Psoas muscle (tissue), 7 donors: ENCODE measurements at regions not wholly inside any gene's neighbourhood (a gene's known extent, or its start where the extent isn't known, plus 50 kb on each side); places are given as distances from the start of the nearest gene placed in this dataset.

ENCODE experiments used
- ATAC-seq, 4 donors: fragments of 200-7000 bp; cut with Tn5 transposase; one replicate each; pipeline ENCODE4 v1.9.1; 2020; ENCODE audit warnings: moderate library complexity in 3 of 4, mild to moderate bottlenecking in 2 of 4
- DNase-seq, 2 donors: peaks; one replicate each; pipeline ENCODE4 v3.0.0-alpha.2; 2020
- H3K27ac ChIP-seq: fragments of 200-600 bp; one replicate; pipeline ENCODE4 v1.8.0; 2022
- H3K27me3 ChIP-seq, 3 donors: fragments of 200-600 bp in 1 of 3; one replicate each; pipeline versions ENCODE4 v1.6.1 to v1.8.0; 2013 to 2022; ENCODE audit warnings: low read length in 2 of 3, mild to moderate bottlenecking in 2 of 3, moderate library complexity in 1 of 3; ENCODE audit not compliant: insufficient read depth in 3 of 3
- H3K36me3 ChIP-seq, 2 donors: fragments of 200-600 bp in 1 of 2; one replicate each; pipeline versions ENCODE4 v1.6.1 to v1.8.0; 2013 to 2022; ENCODE audit warnings: low read depth in 1 of 2, mild to moderate bottlenecking in 1 of 2, moderate library complexity in 1 of 2; ENCODE audit not compliant: insufficient read depth in 1 of 2
- H3K4me1 ChIP-seq: fragments of 200-600 bp; one replicate; pipeline ENCODE4 v1.8.0; 2022
- H3K4me3 ChIP-seq: fragments of 200-600 bp; one replicate; pipeline ENCODE4 v1.8.0; 2022; ENCODE audit warnings: mild to moderate bottlenecking
- H3K9me3 ChIP-seq: fragments of 200-600 bp; one replicate; pipeline ENCODE4 v1.8.0; 2022
- CTCF ChIP-seq: fragments of 200-600 bp; IDR thresholded peaks from one replicate; pipeline ENCODE4 v1.8.0; 2022; ENCODE audit warnings: antibody characterized with exemption
- WGBS, 3 donors: extraction: QIAGEN DNeasy Blood & Tissue Kit; methylation state at CpG; one replicate each; pipeline versions ENCODE4 v1.1.6 to v1.1.7; 2013; 5-methylcytosine and 5-hydroxymethylcytosine counted together
- intact Hi-C, 2 donors: fragments of 100-400 bp; cut with DNase I; formaldehyde crosslinking; loops; one replicate each; pipeline versions ENCODE4 v1.11.0 to v1.14.2; 2022
- donor health status: healthy with polysubstance abuse.
- donor health status: DM: no; HTN: no; CAD: no; lungs with moderate emphysema.
- donor health status: Bipolar disorder and iron deficiency.
- donor health status: healthy.
- donor health status: DM: yes; HTN: yes; CAD: no.
- donor health status: DM: no; HTN: no; CAD: no.
- donor health status: DM: yes; HTN: yes; CAD: no.

GRCh38 chr3:20798666-20799065 lies 612.7 kb upstream of the SGO1 start:
- H3K4me1 ChIP-seq, result no peaks in the 10 kb centered on the region
- H3K27ac ChIP-seq, result no peak overlapping the region
- intact Hi-C loops, result no loop called here
- TF ChIP-seq CTCF, result no peak
- no peak for DNase-seq
- peaks cover 10% of the 10 kb centered on the region for H3K9me3 ChIP-seq
- ATAC-seq, result no peak
- 58 to 65% (median 64%) methylated on average over 1 of the region's 1 CpG for WGBS, 3 donors
- no peaks in the 10 kb centered on the region for H3K36me3 ChIP-seq
- H3K4me3 ChIP-seq, result no peak overlapping the region
- H3K27me3 ChIP-seq, result no peaks in the 10 kb centered on the region

- H3K4me1 ChIP-seq, result no peaks in the 10 kb centered on the region
- no peaks in the 10 kb centered on the region for H3K36me3 ChIP-seq
- TF ChIP-seq CTCF, result no peak
- DNase-seq (no peak), ATAC-seq (no peak)
- H3K9me3 ChIP-seq, result no peaks in the 10 kb centered on the region
- intact Hi-C loops, result no loop called here
- no peaks in the 10 kb centered on the region for H3K27me3 ChIP-seq
- 83 to 92% (median 88%) methylated on average over 4 of the region's 4 CpGs for WGBS, 3 donors
- H3K27ac ChIP-seq, result no peak overlapping the region
- H3K4me3 ChIP-seq, result no peak overlapping the region
These were observed 601.0 kb upstream of the SGO1 start for GRCh38 chr3:20787005-20787404.

GRCh38 chr3:20776692-20777091 lies 590.7 kb upstream of the SGO1 start:
- Histone ChIP-seq H3K27me3 (no peaks in the 10 kb centered on the region), H3K27ac (no peak overlapping the region), H3K4me1 (no peaks in the 10 kb centered on the region), H3K4me3 (no peak overlapping the region), H3K36me3 (no peaks in the 10 kb centered on the region), H3K9me3 (no peaks in the 10 kb centered on the region)
- WGBS, 3 donors, result 62 to 74% (median 65%) methylated on average over 1 of the region's 1 CpG
- TF ChIP-seq CTCF, result no peak
- intact Hi-C loops, result no loop called here
- ATAC-seq, result no peak
- no peak for DNase-seq

- no peak for DNase-seq
- ATAC-seq, result no peak
- H3K9me3 ChIP-seq, result no peaks in the 10 kb centered on the region
- 0 to 46% (median 0%) methylated on average over 1 of the region's 1 CpG for WGBS, 3 donors
- H3K4me3 ChIP-seq, result no peak overlapping the region
- no peaks in the 10 kb centered on the region for H3K27me3 ChIP-seq
- intact Hi-C loops, result no loop called here
- TF ChIP-seq CTCF, result no peak
- H3K36me3 ChIP-seq, result no peaks in the 10 kb centered on the region
- no peaks in the 10 kb centered on the region for H3K4me1 ChIP-seq
- no peak overlapping the region for H3K27ac ChIP-seq
These were observed 590.3 kb upstream of the SGO1 start for GRCh38 chr3:20776286-20776685.

GRCh38 chr3:20773320-20773984 lies 587.4 kb upstream of the SGO1 start:
- no peak for DNase-seq
- Histone ChIP-seq H3K27me3 (no peaks in the 10 kb centered on the region), H3K4me3 (no peak overlapping the region), H3K9me3 (no peaks in the 10 kb centered on the region), H3K27ac (no peak overlapping the region), H3K36me3 (no peaks in the 10 kb centered on the region), H3K4me1 (no peaks in the 10 kb centered on the region)
- no peak for TF ChIP-seq CTCF
- WGBS, 3 donors, result 95 to 97% (median 95%) methylated on average over 5 of the region's 5 CpGs
- intact Hi-C loops, result no loop called here
- ATAC-seq, result no peak
